KBM-7 (cell line): ENCODE measurements at regions not wholly inside any gene's neighbourhood (a gene's known extent, or its start where the extent isn't known, plus 50 kb on each side); places are given as distances from the start of the nearest gene placed in this dataset.

Experiments used
- DNase-seq: peaks from one replicate; pipeline ENCODE4 v3.0.0-alpha.2; 2015
- in situ Hi-C: fragments of 300-500 bp; cut with MboI; formaldehyde crosslinking; loops from 2 replicates; pipeline ENCODE4 v1.14.3; 2020; ENCODE audit warnings: low sequenced_read_pairs, low pct_unique_long_range_greater_than_20kb, mixed read lengths

DNA sequence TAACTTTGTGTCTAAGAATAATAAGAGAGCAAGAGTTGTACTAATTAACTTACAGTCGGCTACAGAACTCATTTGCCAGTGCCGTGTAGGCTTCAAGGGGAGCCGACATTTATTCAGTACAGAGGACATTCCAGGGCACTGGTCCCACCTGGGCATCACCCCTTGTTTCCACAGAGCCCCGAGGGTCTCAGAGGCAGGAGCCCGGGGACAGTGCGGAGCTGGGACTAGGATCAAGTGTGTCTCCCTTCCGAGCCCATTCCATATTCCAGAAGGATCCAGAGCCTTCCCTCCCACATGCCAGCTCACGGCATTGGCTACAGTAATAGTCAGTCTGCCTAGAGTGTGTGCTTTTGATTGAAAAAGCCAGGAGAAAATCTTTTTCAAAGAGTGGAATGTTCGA is 71.5 kb upstream of the CTDP1 start:
- DNase-seq, result no peak
- in situ Hi-C loops, result no loop called here

DNA sequence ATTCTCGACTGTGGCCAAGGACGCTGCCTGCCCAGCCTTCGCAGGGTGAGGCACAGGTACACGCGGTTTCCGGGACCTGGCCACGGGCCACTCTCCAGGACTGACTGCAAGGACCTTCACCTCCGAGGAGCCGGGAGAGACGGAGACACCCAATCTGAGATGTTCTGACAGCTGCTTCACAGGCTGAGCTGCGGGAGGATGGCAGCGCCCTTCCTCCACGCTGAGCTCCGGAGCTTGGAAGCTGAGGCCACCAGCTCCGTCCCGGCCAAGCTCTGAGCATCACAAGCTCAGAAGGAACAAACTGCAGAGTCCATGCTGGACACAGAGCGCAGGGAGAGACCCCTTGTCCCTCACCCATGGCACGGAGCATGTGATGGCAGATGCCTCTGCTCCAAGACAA is 71.1 kb upstream of the CTDP1 start:
- DNase-seq, result no peak
- in situ Hi-C loops, result no loop called here

- DNase-seq, result no peak
- in situ Hi-C loops, result no loop called here
Observed at GRCh38 chr18:79608999-79609461, 70.6 kb upstream of the CTDP1 start.

DNA sequence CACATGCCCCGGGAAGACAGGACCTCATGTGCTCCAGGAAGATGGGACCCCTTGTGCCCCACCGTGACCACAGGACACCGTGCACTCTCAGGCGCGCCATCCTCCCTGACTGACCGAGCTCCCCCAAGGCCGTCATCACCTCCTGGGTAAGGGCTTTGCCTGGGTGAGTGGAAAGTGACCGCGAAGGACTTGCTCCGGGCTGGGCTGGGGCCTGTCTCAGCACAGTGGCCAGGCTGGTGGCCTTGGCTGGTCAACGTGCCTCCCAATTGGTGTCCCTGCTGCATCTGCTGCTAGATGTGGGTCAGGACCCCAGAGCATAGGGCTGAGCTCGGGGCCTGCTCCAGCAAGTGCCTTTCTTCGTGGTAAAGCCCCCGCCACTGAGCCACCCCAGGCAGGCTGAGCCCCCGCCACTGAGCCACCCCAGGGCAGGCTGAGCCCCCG is 69.7 kb upstream of the CTDP1 start:
- DNase-seq, result no peak
- in situ Hi-C loops, result no loop called here

DNA sequence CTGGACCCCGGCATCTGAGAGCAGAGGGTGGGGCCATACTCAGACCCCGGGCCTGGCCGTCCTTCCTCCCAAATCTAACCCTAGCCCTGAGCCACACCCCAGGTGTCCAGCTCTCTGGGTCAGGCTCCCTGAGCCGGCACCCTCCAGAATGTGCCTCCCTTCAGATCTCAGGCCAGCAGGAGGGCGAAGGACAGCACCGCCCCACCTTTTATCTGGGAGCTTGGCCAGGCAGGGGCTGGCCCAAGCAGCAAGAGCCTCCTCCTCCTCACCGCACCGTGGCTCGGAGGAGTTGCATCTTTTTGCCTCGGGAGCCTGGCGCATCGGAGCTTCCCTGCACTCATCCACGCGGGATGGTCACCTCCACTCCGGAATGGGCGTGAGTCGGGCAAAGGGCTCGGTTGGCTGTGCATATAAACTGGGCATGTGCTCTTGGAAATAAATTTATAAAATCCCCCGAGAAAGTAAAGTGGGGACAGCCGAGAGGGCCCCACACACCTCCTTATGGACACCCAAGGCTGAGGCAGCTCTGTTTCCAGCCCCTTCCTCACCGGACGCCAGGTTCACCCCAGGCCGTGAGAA is 69.1 kb upstream of the CTDP1 start:
- in situ Hi-C loops, result no loop called here

DNA sequence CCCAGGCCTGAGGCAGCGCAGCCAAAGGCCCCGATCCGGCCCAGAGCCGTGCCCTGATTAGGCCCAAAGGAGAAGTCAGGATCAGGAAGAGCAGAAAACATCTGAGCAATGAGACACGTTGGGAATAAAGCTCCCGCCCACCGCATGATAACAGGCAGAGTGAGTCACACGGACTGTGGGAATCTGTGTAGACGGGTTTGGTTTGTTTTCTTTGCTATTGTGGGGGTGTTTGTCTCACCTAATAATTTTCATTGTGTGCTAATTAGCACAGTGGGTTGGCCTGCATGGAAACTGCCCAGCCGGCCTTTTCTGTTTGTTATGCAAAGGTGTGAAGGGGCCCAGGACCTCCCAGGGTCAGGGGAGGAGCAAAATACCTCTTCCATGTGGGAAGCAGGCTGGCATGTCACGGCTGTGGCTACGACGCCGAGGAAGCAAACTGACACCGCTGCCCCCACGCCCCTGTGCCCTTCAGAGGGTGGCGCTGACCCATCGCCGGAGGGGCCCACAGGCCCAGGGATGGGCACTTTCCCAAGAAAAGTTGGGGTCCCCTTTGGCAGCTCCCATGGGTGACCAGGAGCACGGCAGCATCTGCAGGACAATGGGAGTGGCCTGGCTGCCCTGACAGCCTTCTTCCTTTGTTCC is 68.4 kb upstream of the CTDP1 start:
- in situ Hi-C loops, result no loop called here
- DNase-seq, result no peak

More for the DNA sequence above, 69.1 kb upstream of the CTDP1 start:
- no peak for DNase-seq

DNA sequence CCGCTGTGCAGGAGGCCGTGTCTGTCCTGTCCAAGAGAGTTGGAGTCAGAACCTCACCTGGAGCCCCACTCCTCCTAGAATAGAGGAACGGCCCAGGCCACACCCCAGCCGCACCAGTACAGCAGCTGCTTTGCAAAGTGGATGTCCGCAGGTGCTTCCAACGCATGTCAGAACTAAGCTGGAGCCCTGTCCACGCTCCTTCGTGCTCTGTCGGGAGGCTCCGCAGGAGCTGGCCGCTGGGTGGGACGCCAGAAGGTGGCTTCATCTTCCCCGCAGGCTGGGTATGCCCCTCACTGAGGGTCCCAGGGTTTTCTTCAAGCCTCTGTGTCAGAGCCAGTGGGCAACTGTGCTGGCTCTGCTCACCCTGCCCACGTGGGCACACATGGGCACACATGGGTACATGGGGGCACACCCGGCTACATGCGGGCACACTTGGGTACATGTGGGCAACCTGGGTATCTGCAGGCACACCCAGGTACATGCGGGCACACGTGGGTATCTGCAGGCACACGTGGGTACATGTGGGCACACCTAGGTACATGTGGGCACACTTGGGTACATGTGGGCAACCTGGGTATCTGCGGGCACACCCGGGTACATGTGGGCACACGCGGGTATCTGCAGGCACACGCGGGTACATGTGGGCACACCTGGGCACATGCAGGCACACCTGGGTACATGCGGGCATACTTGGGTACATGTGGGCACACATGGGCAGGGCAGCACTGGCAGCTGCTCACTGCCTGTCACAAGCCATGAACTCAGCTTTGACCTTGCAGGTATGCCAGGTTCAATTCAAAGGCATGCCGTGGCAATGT is 67.1 kb upstream of the CTDP1 start:
- in situ Hi-C loops, result no loop called here
- DNase-seq, result no peak

DNA sequence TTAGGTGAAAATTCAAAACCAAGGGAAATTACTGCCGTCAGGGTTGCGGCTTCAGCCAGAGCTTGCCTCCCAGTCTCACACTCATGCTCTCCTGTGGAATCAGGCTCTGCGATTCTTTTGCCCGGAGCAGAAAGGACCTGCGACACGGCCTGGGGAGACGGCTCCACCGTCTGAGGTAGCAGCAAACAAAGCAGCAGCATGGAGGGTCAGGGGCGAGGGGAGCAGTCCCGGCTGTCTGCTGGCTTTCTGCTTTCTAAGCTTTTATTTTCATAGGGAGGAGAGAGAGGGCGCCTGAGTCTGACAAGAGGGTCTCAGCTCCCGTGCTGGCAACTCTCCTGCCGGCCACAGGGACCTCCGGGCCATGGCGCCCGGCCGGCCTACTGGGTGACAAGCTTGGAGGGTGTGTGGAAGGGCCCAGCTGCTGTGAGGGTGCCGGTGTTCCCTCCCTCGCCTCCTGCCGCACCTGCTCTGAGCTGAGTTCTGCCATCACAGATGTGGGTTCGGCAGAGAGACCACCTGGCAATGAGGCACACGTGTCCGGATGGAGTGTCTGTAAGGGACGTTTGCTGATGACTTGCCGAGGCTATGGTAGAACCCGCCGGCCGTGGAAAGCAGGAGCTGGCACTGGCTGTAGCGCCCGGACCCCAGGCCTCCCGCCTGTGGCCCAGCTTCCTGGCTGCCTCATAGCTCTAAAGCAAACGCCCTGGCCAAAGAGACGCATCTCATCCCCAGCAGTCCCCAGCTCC is 66.2 kb upstream of the CTDP1 start:
- in situ Hi-C loops, result no loop called here
- no peak for DNase-seq

- in situ Hi-C loops, result no loop called here
- no peak for DNase-seq
Observed at GRCh38 chr18:79614211-79614955, 65.2 kb upstream of the CTDP1 start.

DNA sequence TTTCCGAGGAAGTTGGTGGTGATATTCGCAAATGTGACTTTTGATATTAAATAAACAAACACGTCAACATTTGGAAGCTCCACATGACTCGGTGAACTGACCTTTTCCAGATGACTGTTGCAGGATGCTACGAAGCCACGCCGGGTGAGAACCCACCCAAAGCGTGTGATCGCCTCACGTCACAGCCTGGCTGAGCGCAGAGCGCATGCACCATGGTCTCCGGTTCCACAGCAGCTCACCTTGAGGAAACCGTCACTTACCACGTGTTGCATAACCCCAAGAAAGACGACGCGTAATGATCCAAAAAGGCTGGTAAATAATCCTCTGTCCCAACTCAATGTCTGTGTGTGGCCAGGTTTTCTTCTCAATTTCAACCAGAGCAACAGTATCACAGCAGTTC is 64.5 kb upstream of the CTDP1 start:
- DNase-seq, result no peak
- in situ Hi-C loops, result no loop called here

DNA sequence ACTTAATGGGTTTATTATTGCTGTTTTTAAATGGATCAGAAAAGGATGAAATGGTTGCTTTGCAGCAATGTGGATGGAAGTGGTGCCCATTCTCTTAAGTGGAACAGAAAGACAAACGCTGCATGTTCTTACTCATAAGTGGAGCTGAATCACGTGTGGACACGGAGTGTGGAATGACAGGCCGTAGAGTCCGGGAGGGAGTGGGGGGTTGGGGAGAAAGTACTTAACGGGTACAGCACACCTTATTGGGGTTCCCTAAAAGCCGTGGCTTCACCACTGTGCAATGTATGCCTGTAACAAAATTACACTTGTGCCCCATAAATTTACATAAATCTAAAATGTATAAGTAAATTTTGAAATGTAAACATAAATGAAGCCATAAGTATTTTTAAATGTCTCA is 64.0 kb upstream of the CTDP1 start:
- in situ Hi-C loops, result no loop called here
- no peak for DNase-seq

- DNase-seq, result no peak
- in situ Hi-C loops, result no loop called here
Observed at GRCh38 chr18:79616651-79617510, 62.7 kb upstream of the CTDP1 start.

DNA sequence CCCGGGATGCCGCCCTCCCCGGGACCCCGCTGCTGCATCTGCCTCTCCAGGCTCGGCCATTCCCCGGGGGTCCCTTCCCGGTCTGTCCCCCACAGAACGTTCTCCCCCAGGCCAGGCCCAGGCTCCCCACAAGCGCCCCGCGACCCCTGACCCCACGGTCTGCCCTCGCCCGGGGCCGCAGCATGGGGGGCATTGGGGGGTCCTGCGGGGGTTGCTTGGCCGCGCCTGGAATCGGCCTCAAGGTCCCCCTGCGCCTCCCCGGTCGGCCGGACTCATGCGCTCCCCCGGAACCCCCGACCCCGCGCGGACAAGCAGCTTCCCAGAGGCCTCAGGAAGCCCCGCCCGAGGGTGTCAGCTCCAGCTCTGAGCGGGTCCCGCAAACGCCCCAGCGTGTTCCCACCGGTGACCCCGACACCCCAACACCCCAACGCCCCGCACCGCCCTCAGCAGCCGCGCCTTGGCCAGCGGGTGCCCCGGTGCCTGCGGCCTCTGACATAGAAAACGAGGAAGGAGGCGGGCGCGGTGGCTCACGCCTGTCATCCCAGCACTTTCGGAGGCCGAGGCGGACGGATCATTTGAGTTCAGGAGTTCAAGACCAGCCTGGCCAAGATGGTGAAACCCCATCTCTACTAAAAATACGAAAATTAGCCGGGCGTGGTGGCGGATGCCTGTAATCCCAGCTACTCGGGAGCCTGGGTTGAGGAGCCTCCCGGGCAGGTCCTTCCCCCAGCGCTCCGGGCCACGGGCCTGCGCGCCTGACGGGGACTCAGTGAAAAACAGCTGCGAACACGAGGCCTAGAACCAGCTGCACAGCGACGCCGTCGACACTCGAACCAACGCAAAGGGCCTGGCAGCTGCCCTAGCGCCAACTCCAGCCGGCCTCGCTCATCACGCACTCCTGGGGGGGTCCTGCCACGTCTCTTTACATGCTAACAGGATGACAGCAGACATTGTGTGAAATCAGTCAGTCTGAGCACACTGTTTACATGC is 61.8 kb upstream of the CTDP1 start:
- DNase-seq, result no peak
- in situ Hi-C loops, result no loop called here

GRCh38 chr18:79620576-79621165 is 58.9 kb upstream of the CTDP1 start:
- in situ Hi-C loops, result no loop called here
- no peak for DNase-seq

- in situ Hi-C loops, result no loop called here
- DNase-seq, result no peak
Observed at GRCh38 chr18:79621501-79621900, 58.1 kb upstream of the CTDP1 start.

DNA sequence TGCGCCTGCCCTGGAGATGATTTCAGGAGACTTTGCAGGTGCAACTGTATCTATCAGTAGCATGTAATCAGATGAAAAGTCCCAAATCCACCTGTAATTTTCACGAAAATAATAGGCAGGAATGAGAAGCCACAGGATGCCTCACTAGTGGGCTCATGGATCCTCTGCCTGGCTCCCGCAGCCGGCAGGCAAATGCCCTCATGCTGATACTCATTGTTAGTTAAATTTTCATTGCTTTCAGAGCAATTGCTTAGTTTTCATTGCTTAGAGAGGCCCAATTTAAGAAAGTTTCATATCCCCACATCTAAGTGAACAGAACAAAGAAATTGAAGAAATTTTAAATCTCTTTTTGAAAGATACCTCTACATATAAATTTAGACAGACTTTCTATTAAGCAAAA is 57.6 kb upstream of the CTDP1 start:
- in situ Hi-C loops, result no loop called here
- DNase-seq, result no peak
